ENCODE measurements at regions not wholly inside any gene's neighbourhood (a gene's known extent, or its start where the extent isn't known, plus 50 kb on each side); places are given as distances from the start of the nearest gene placed in this dataset.

DNA sequence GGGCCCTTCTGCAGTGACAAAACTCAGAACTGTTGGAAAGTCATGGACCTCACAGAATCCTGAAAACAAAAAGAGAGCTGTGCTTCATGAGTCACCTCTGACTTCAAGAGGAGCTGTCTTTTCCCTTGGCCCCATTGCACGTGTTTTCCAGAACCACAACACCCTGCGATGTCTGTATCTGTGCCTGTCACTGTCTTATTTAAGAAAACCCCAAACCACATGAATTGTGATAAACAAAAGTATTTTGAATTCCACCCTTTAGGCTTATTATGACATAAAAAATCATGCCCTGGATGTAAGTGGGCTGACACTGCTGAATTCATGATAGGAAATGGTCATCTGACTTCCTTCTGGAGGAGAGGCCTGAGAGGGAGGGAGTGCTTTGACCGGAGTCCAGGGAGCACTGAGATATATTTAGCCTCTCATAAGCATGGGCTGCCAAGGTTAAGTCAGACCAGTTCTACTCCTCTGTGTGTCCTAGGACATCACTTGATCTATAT, 96.4 kb upstream of the DUSP22 start:
- CTCF ChIA-PET: no interaction called here
- BruUV-seq (replicated peaks): no TSS peak
- POLR2A ChIA-PET (ENCODE audit: unreplicated experiment): no interaction called here

DNA sequence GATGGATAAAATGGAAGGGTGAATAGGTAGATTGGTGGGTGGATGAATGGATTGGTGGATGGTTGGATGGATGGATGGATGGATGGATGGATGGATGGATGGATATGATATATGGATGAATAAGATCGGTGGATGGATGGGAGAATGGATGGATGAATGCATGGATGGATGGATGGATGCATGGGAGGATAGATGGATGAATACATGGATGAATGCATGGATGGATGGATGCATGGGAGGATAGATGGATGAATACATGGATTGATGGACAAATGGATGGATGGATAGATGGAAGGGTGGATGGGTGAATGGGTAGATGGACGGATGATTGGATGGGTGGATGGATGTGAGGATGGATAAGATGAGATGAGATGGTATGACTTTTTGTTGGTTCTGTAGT, 95.7 kb upstream of the DUSP22 start:
- H3K27me3 ChIP-seq (ENCODE audit: insufficient read depth, low read depth): no peaks in the 10 kb centered on the region
- H4K20me1 ChIP-seq (ENCODE audit: insufficient read depth): no peaks in the 10 kb centered on the region
- no peaks in the 10 kb centered on the region for H3K9me2 ChIP-seq (ENCODE audit: insufficient read depth)
- no peaks in the 10 kb centered on the region for H3F3A ChIP-seq (ENCODE audit: insufficient read depth, low read depth)
- H3K9me3 ChIP-seq (ENCODE audit: insufficient read depth, low read depth): no peaks in the 10 kb centered on the region
- POLR2A ChIA-PET (ENCODE audit: unreplicated experiment): no interaction called here
- intact Hi-C loops (cut with micrococcal nuclease; ENCODE audit: unreplicated experiment): no loop called here
- no peak overlapping the region for H2AFZ ChIP-seq
- no peaks in the 10 kb centered on the region for H3K4me1 ChIP-seq (replicated peaks; ENCODE audit: insufficient read depth)
- no peak overlapping the region for H3K4me2 ChIP-seq
- no peak for DNase-seq
- TF ChIP-seq EZH2 (IDR thresholded peaks at IDR 0.05; ENCODE audit: low read depth): no peak
- TF ChIP-seq, protein P1, sequence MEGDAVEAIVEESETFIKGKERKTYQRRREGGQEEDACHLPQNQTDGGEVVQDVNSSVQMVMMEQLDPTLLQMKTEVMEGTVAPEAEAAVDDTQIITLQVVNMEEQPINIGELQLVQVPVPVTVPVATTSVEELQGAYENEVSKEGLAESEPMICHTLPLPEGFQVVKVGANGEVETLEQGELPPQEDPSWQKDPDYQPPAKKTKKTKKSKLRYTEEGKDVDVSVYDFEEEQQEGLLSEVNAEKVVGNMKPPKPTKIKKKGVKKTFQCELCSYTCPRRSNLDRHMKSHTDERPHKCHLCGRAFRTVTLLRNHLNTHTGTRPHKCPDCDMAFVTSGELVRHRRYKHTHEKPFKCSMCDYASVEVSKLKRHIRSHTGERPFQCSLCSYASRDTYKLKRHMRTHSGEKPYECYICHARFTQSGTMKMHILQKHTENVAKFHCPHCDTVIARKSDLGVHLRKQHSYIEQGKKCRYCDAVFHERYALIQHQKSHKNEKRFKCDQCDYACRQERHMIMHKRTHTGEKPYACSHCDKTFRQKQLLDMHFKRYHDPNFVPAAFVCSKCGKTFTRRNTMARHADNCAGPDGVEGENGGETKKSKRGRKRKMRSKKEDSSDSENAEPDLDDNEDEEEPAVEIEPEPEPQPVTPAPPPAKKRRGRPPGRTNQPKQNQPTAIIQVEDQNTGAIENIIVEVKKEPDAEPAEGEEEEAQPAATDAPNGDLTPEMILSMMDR (conservative IDR thresholded peaks at IDR 0.05): no peak
- no peak overlapping the region for H3K27ac ChIP-seq
- BruUV-seq (replicated peaks): no TSS peak
- H3K79me2 ChIP-seq (ENCODE audit: low read depth): no peaks in the 10 kb centered on the region
- no peaks in the 10 kb centered on the region for H3K36me3 ChIP-seq (ENCODE audit: low read depth)
- no peak overlapping the region for H3K4me3 ChIP-seq
- CTCF ChIA-PET: no interaction called here

More for the DNA sequence above, 96.4 kb upstream of the DUSP22 start:
- Histone ChIP-seq H3K9me3 (ENCODE audit: insufficient read depth, low read depth) (no peaks in the 10 kb centered on the region), H3K4me3 (no peak overlapping the region), H2AFZ (no peak overlapping the region), H3K4me1 (replicated peaks; ENCODE audit: insufficient read depth) (no peaks in the 10 kb centered on the region), H3K9me2 (ENCODE audit: insufficient read depth) (no peaks in the 10 kb centered on the region), H3F3A (ENCODE audit: insufficient read depth, low read depth) (no peaks in the 10 kb centered on the region), H3K27ac (no peak overlapping the region), H3K27me3 (ENCODE audit: insufficient read depth, low read depth) (no peaks in the 10 kb centered on the region), H3K4me2 (no peak overlapping the region), H3K36me3 (ENCODE audit: low read depth) (no peaks in the 10 kb centered on the region), H4K20me1 (ENCODE audit: insufficient read depth) (no peaks in the 10 kb centered on the region), H3K79me2 (ENCODE audit: low read depth) (no peaks in the 10 kb centered on the region)
- DNase-seq: no peak
- intact Hi-C loops (cut with micrococcal nuclease; ENCODE audit: unreplicated experiment): no loop called here
- no peak for TF ChIP-seq EZH2 (IDR thresholded peaks at IDR 0.05; ENCODE audit: low read depth)
- TF ChIP-seq, protein P1 (conservative IDR thresholded peaks at IDR 0.05): no peak

DNA sequence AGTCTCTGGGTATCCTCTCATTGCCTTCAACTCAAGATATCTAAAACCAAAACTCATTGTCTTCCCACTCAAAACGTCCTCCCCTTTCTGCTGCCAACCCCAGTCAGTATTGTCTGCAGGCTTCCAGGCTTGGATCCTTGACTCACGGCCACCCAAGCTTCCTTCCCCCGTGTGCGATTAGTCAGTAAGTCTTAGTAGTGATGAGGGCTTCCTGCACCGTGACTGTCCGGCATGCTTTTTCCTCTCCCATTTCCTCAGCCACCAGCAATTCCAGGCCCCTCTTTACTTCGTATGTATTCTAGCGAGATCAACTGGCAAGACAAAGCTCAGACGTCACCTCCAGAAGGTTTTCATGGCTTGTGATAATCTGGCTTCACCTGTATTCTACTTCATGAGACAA, 88.6 kb upstream of the DUSP22 start:
- no peak for DNase-seq
- no peaks in the 10 kb centered on the region for H4K20me1 ChIP-seq (ENCODE audit: insufficient read depth)
- BruUV-seq (replicated peaks): no TSS peak
- no peak overlapping the region for H3K27ac ChIP-seq
- no peaks in the 10 kb centered on the region for H3F3A ChIP-seq (ENCODE audit: insufficient read depth, low read depth)
- no peak overlapping the region for H3K4me3 ChIP-seq
- no peaks in the 10 kb centered on the region for H3K9me3 ChIP-seq (ENCODE audit: insufficient read depth, low read depth)
- peaks cover 23% of the 10 kb centered on the region for H3K27me3 ChIP-seq (ENCODE audit: insufficient read depth, low read depth)
- no peaks in the 10 kb centered on the region for H3K79me2 ChIP-seq (ENCODE audit: low read depth)
- no peak overlapping the region for H3K4me2 ChIP-seq
- no peaks in the 10 kb centered on the region for H3K9me2 ChIP-seq (ENCODE audit: insufficient read depth)
- intact Hi-C loops (cut with micrococcal nuclease; ENCODE audit: unreplicated experiment): no loop called here
- ChIA-PET POLR2A (ENCODE audit: unreplicated experiment) (no interaction called here), CTCF (no interaction called here)
- TF ChIP-seq, protein P1 (conservative IDR thresholded peaks at IDR 0.05): no peak
- TF ChIP-seq EZH2 (IDR thresholded peaks at IDR 0.05; ENCODE audit: low read depth): no peak
- no peak overlapping the region for H2AFZ ChIP-seq
- H3K36me3 ChIP-seq (ENCODE audit: low read depth): no peaks in the 10 kb centered on the region
- H3K4me1 ChIP-seq (replicated peaks; ENCODE audit: insufficient read depth): no peaks in the 10 kb centered on the region

All from PC-9 (cell line).